Mesothelial cell of epicardium (in vitro differentiated cells): ENCODE measurements at regions not wholly inside any gene's neighbourhood (a gene's known extent, or its start where the extent isn't known, plus 50 kb on each side); places are given as distances from the start of the nearest gene placed in this dataset.

ENCODE experiments used
- DNase-seq, 2 experiments: peaks; one replicate each; pipeline ENCODE4 v3.0.0; 2021; ENCODE audit warnings: low spot score in 2 of 2; ENCODE audit not compliant: unreplicated experiment in 2 of 2
- H3K27ac Mint-ChIP-seq: 2 replicates; pipeline ENCODE4 v1.8.0; 2021; ENCODE audit warnings: mixed read lengths
- H3K27me3 Mint-ChIP-seq: 2 replicates; pipeline ENCODE4 v1.8.0; 2021; ENCODE audit warnings: low read depth, mixed read lengths
- H3K36me3 Mint-ChIP-seq: 2 replicates; pipeline ENCODE4 v1.8.0; 2021; ENCODE audit warnings: mixed read lengths
- H3K4me1 Mint-ChIP-seq: 2 replicates; pipeline ENCODE4 v1.8.0; 2021; ENCODE audit warnings: mixed read lengths
- H3K4me3 Mint-ChIP-seq: 2 replicates; pipeline ENCODE4 v1.8.0; 2021; ENCODE audit warnings: mild to moderate bottlenecking, moderate library complexity, mixed read lengths
- H3K9me3 Mint-ChIP-seq: 2 replicates; pipeline ENCODE4 v1.8.0; 2021; ENCODE audit warnings: mixed read lengths
- TF ChIP-seq, protein P1 (sequence below): fragments of 200-600 bp; sonication (generic); IDR thresholded peaks from one replicate; pipeline ENCODE4 v1.5.0; 2021; ENCODE audit warnings: antibody characterized with exemption; ENCODE audit not compliant: unreplicated experiment

DNA sequence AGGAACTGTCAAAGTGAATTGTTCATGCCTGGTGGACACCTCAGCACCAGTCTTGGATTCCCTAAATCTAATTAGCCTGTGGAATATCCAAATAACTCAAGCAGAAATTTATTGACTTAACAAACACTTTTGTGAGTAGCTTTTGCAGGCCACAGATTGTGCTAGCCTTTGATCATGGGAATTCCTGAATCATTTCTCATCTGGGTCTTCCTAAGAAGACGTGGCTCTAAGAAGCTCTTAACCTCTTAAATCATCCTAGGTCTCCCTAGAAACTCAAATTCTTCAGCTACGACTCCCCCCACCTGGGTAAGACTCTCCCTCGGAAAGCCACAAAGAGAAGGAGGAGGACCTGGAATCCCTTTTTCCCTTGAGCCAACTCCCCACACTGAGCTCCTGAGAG lies 53.8 kb upstream of the PSEN2 start:
- Mint-ChIP-seq H3K4me3 (no peak overlapping the region), H3K36me3 (no peaks in the 10 kb centered on the region), H3K4me1 (peaks cover 41% of the 10 kb centered on the region), H3K27me3 (no peaks in the 10 kb centered on the region), H3K27ac (no peak overlapping the region), H3K9me3 (peaks cover 4% of the 10 kb centered on the region)
- TF ChIP-seq, protein P1, sequence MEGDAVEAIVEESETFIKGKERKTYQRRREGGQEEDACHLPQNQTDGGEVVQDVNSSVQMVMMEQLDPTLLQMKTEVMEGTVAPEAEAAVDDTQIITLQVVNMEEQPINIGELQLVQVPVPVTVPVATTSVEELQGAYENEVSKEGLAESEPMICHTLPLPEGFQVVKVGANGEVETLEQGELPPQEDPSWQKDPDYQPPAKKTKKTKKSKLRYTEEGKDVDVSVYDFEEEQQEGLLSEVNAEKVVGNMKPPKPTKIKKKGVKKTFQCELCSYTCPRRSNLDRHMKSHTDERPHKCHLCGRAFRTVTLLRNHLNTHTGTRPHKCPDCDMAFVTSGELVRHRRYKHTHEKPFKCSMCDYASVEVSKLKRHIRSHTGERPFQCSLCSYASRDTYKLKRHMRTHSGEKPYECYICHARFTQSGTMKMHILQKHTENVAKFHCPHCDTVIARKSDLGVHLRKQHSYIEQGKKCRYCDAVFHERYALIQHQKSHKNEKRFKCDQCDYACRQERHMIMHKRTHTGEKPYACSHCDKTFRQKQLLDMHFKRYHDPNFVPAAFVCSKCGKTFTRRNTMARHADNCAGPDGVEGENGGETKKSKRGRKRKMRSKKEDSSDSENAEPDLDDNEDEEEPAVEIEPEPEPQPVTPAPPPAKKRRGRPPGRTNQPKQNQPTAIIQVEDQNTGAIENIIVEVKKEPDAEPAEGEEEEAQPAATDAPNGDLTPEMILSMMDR = no peak
- DNase-seq = no peak

DNA sequence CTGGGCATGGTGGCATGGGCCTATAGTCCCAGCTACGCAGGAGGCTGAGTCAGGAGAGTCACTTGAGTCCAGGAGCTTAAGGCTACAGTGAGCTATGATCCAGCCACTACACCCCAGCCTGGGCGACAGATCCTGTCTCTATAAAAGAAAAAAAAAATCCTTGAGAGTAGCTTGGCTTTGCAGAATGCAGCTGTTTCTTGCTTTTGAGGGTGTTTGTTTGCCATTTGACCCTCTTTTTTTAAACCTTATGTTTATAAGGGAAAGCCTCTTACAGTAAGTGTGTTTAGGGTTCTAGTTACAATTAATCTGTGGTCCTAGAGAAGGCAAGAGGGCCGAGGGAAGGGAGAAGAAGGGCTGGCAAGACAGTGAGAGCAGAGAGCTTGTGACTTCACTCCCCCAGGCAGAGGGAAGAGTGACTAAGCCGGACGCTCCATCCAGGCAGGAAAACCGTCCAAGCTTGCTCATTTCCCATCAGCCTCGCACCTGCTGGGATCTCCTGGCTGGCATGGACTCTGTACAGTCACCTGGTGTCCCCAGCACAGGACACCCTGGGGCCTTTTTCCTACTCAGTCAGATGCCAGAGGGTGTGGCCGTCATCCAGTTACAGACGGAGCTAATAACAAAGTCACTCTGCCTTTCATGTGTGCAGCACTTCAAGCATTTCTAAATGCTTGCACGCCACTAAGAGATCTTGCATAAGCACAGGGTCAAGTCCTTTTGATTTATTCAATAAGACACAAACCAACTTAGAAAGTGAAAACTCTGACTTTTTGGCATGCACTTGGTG lies 55.5 kb upstream of the PSEN2 start:
- DNase-seq = no peak
- Mint-ChIP-seq H3K27me3 (no peaks in the 10 kb centered on the region), H3K27ac (peak overlapping the region; percentile 77), H3K9me3 (peaks cover 4% of the 10 kb centered on the region), H3K4me1 (peaks cover 25% of the 10 kb centered on the region), H3K36me3 (no peaks in the 10 kb centered on the region), H3K4me3 (no peak overlapping the region)
- TF ChIP-seq, protein P1 = no peak

- Mint-ChIP-seq H3K4me1 (peaks cover 23% of the 10 kb centered on the region), H3K9me3 (peaks cover 4% of the 10 kb centered on the region), H3K4me3 (no peak overlapping the region), H3K27ac (no peak overlapping the region), H3K27me3 (no peaks in the 10 kb centered on the region), H3K36me3 (no peaks in the 10 kb centered on the region)
- TF ChIP-seq, protein P1 = no peak
- no peak for DNase-seq
These were observed 56.5 kb upstream of the PSEN2 start for GRCh38 chr1:226813671-226814591.

DNA sequence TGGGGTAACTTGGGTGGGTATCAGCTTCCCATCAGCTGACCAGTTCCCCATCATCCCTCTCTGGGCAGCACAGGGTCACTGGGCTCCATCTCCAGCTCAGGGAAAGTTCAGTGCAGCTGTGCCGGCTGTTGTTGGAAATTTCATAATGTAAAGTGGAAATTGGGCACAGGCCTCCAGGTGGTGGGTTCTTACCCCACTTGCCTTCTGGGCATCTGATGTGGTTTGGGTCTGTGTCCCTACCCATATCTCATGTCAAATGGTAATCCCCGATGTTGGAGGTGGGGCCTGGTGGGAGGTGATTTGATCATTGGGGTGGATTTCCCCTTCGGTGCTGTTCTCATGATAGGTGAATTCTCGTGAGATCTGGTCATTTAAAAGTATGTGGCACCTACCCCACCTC lies 59.7 kb upstream of the PSEN2 start:
- H3K27ac Mint-ChIP-seq = no peak overlapping the region
- H3K4me1 Mint-ChIP-seq = peaks cover 18% of the 10 kb centered on the region
- no peak overlapping the region for H3K4me3 Mint-ChIP-seq
- no peak for DNase-seq
- no peaks in the 10 kb centered on the region for H3K9me3 Mint-ChIP-seq
- H3K36me3 Mint-ChIP-seq = no peaks in the 10 kb centered on the region
- TF ChIP-seq, protein P1 = no peak
- H3K27me3 Mint-ChIP-seq = no peaks in the 10 kb centered on the region

DNA sequence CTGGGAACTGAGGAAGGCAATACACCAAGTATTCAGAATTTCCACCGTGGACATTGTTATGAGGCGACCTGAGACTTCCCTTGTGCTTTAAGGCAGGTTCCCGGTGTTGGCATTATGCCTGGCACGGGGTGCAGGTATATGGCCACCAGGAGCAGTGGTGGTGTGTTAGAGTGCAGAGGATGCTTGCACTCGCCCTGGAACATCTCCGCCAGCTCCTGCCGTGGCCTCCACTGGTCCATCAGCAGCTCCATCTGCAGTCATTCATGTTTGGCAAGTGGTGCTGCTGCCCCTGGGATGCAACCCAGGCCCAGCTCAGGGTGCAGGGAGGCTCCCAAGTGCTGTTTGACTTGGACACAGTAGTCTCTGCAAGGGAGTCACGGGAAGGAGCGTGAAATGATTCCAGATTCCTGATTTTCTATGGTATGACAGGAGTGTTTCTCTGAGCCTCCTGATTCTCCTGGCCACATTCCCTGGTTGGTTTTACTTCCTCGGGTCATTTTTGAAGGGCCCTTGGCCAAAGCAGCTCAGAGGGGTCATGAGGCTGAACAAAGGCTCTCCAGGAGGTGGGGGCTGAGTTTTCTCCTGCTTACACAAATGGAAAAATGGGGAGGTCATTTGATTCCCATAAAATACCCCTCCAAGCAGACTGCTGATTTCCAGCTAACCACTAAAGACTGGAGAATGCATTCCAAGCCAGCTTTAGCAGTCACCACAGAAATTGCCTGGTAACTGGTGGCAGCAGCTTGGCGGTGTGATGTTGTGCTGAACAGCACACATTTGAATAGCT lies 60.4 kb upstream of the PSEN2 start:
- Mint-ChIP-seq H3K4me3 (no peak overlapping the region), H3K9me3 (no peaks in the 10 kb centered on the region), H3K4me1 (peaks cover 12% of the 10 kb centered on the region), H3K36me3 (no peaks in the 10 kb centered on the region), H3K27ac (no peak overlapping the region), H3K27me3 (no peaks in the 10 kb centered on the region)
- TF ChIP-seq, protein P1 = no peak
- no peak for DNase-seq
